Epidermal melanocyte (primary cell): ENCODE measurements at regions not wholly inside any gene's neighbourhood (a gene's known extent, or its start where the extent isn't known, plus 50 kb on each side); places are given as distances from the start of the nearest gene placed in this dataset.
A peak's percentile ranks its signal among the peaks of the same experiment; 100 is the strongest.

Experiments
- DNase-seq: peaks from one replicate; pipeline ENCODE4 v3.0.0; 2011; ENCODE audit warnings: low spot score; ENCODE audit not compliant: insufficient read length

- DNase-seq, result no peak
Measured at GRCh38 chrX:40279091-40279430, 181.3 kb upstream of the BCOR start.

GRCh38 chrX:40278340-40279090 lies 180.8 kb upstream of the BCOR start:
- DNase-seq, result no peak

- no peak for DNase-seq
Measured at GRCh38 chrX:40277672-40278071, 179.9 kb upstream of the BCOR start.

GRCh38 chrX:40273356-40274050 lies 175.7 kb upstream of the BCOR start:
- DNase-seq, result no peak

GRCh38 chrX:40272776-40273175 lies 175.0 kb upstream of the BCOR start:
- DNase-seq, result no peak

GRCh38 chrX:40272141-40272540 lies 174.4 kb upstream of the BCOR start:
- no peak for DNase-seq

- DNase-seq, result no peak
Measured at GRCh38 chrX:40268188-40268520, 170.4 kb upstream of the BCOR start.

GRCh38 chrX:40267334-40268187 lies 169.8 kb upstream of the BCOR start:
- DNase-seq, result no peak

GRCh38 chrX:40266490-40267333 lies 169.0 kb upstream of the BCOR start:
- peak; percentile 48 for DNase-seq

GRCh38 chrX:40265936-40266335 lies 168.2 kb upstream of the BCOR start:
- no peak for DNase-seq

- no peak for DNase-seq
Measured at GRCh38 chrX:40263014-40263560, 165.3 kb upstream of the BCOR start.

- DNase-seq, result peak; percentile 26
Measured at GRCh38 chrX:40262157-40263013, 164.6 kb upstream of the BCOR start.

- no peak for DNase-seq
Measured at GRCh38 chrX:40261833-40262156, 164.0 kb upstream of the BCOR start.

GRCh38 chrX:40260146-40260747 lies 162.5 kb upstream of the BCOR start:
- no peak for DNase-seq

- DNase-seq, result no peak
Measured at GRCh38 chrX:40258909-40259308, 161.2 kb upstream of the BCOR start.

GRCh38 chrX:40253771-40254170 lies 156.0 kb upstream of the BCOR start:
- DNase-seq, result no peak

- DNase-seq, result no peak
Measured at GRCh38 chrX:40249582-40249981, 151.8 kb upstream of the BCOR start.

GRCh38 chrX:40248822-40249221 lies 151.1 kb upstream of the BCOR start:
- DNase-seq, result no peak

- no peak for DNase-seq
Measured at GRCh38 chrX:40247848-40248622, 150.3 kb upstream of the BCOR start.
